K562 (cell line): ENCODE measurements at regions not wholly inside any gene's neighbourhood (a gene's known extent, or its start where the extent isn't known, plus 50 kb on each side); places are given as distances from the start of the nearest gene placed in this dataset.

ENCODE experiments used
- CCAR2 ChIP-seq: fragments of 200-400 bp; formaldehyde crosslinking; IDR thresholded peaks from 2 replicates; pipeline ENCODE4 v1.6.1; 2017; ENCODE audit warnings: mild to moderate bottlenecking, low read depth, low read length
- DEAF1 ChIP-seq: fragments of 450-650 bp; formaldehyde crosslinking; IDR thresholded peaks from 2 replicates; pipeline ENCODE4 v1.4.0; 2020; ENCODE audit warnings: mild to moderate bottlenecking, moderate library complexity
- E2F1 ChIP-seq: sonication (generic); formaldehyde crosslinking; IDR thresholded peaks from 2 replicates; pipeline ENCODE4 v1.8.1; 2023; ENCODE audit warnings: mild to moderate bottlenecking, missing genetic modification reagents, moderate library complexity
- FOXJ3 ChIP-seq: sonication (generic); formaldehyde crosslinking; IDR thresholded peaks from 2 replicates; pipeline ENCODE4 v1.4.0; 2020; ENCODE audit warnings: mild to moderate bottlenecking, missing genetic modification reagents
- FOXP1 ChIP-seq: sonication (generic); formaldehyde crosslinking; IDR thresholded peaks from 2 replicates; pipeline ENCODE4 v1.8.0; 2022; ENCODE audit warnings: mild to moderate bottlenecking, missing genetic modification reagents
- ID3 ChIP-seq, 2 experiments: fragments of 250-450 bp in 1 of 2; fragments of 450-650 bp in 1 of 2; sonication (Bioruptor Pico) in 1 of 2; IDR thresholded peaks; 2 replicates each; pipeline versions ENCODE4 v1.6.1 to v1.8.0; 2016 to 2021; ENCODE audit warnings: mild to moderate bottlenecking in 2 of 2, moderate library complexity in 2 of 2, missing compliant biosample characterization in 1 of 2, missing genetic modification characterization in 1 of 2
- KHSRP ChIP-seq: fragments of 450-650 bp; IDR thresholded peaks from 2 replicates; pipeline ENCODE4 v1.6.1; 2017
- L3MBTL2 ChIP-seq: fragments of 450-650 bp; IDR thresholded peaks from 2 replicates; pipeline ENCODE4 v1.6.1; 2016; ENCODE audit warnings: mild to moderate bottlenecking, moderate library complexity
- MBD2 ChIP-seq: sonication (generic); IDR thresholded peaks from 2 replicates; pipeline ENCODE4 v1.6.1; 2016; ENCODE audit warnings: low read depth, borderline replicate concordance
- MXD1 ChIP-seq: fragments of 250-450 bp; sonication (Bioruptor Pico); IDR thresholded peaks from 2 replicates; pipeline ENCODE4 v1.8.0; 2021; ENCODE audit warnings: borderline replicate concordance, mild to moderate bottlenecking, moderate library complexity; ENCODE audit not compliant: poor library complexity, severe bottlenecking
- NBN ChIP-seq: fragments of 450-650 bp; IDR thresholded peaks from 2 replicates; pipeline ENCODE4 v1.6.1; 2016; ENCODE audit warnings: low read depth, mild to moderate bottlenecking
- NFIX ChIP-seq: fragments of 250-450 bp; sonication (Bioruptor Pico); IDR thresholded peaks from 2 replicates; pipeline ENCODE4 v1.4.0; 2020; ENCODE audit warnings: low read depth, mild to moderate bottlenecking, moderate library complexity
- NFYB ChIP-seq: IDR thresholded peaks from 2 replicates; pipeline ENCODE4 v1.6.1; 2011; ENCODE audit warnings: mild to moderate bottlenecking, moderate library complexity; ENCODE audit not compliant: insufficient read length; ENCODE audit errors: extremely low read depth
- SMAD2 ChIP-seq: fragments of 150-350 bp; IDR thresholded peaks from 2 replicates; pipeline ENCODE4 v1.6.1; 2014; ENCODE audit warnings: low read depth, mild to moderate bottlenecking, low read length
- TEAD2 ChIP-seq: fragments of 450-650 bp; IDR thresholded peaks from 2 replicates; pipeline ENCODE4 v1.6.1; 2016; ENCODE audit warnings: missing genetic modification characterization, control low read depth, missing compliant biosample characterization
- THAP7 ChIP-seq: fragments of 250-450 bp; sonication (Bioruptor Pico); IDR thresholded peaks from 2 replicates; pipeline ENCODE4 v1.5.0; 2021
- ZNF133 ChIP-seq: fragments of 250-450 bp; sonication (Bioruptor Pico); IDR thresholded peaks from 2 replicates; pipeline ENCODE4 v1.4.0; 2020; ENCODE audit warnings: mild to moderate bottlenecking
- ZNF518B ChIP-seq: fragments of 250-450 bp; sonication (Bioruptor Pico); IDR thresholded peaks from 2 replicates; pipeline ENCODE4 v1.5.0; 2021; ENCODE audit warnings: mild to moderate bottlenecking, moderate library complexity
- ZNF561 ChIP-seq: fragments of 450-650 bp; formaldehyde crosslinking; conservative IDR thresholded peaks from 2 replicates; pipeline ENCODE4 v1.4.0; 2020; ENCODE audit warnings: mild to moderate bottlenecking, moderate library complexity
- ZNF589 ChIP-seq: fragments of 200-800 bp; sonication (Bioruptor generic); IDR thresholded peaks from 2 replicates; pipeline ENCODE4 v1.6.1; 2016; ENCODE audit warnings: low read depth, missing genetic modification characterization, missing compliant biosample characterization

GRCh38 chr16:85333744-85334640 is 221.7 kb upstream of the CIBAR2 start (continued):
- no peak for TF ChIP-seq ZNF518B (CRISPR knock-in tag)
- TF ChIP-seq SMAD2 = no peak
- no peak for TF ChIP-seq NFYB
- TF ChIP-seq DEAF1 (CRISPR knock-in tag) = no peak
- no peak for TF ChIP-seq NBN
- TF ChIP-seq CCAR2 = no peak
- no peak for TF ChIP-seq E2F1 (CRISPR knock-in tag)
- no peak for TF ChIP-seq NFIX (CRISPR knock-in tag)
- no peak for TF ChIP-seq THAP7 (CRISPR knock-in tag)
- no peak for TF ChIP-seq KHSRP
- TF ChIP-seq ZNF561 (CRISPR knock-in tag) = no peak
- no peak for TF ChIP-seq ZNF589
- no peak for TF ChIP-seq FOXJ3 (CRISPR knock-in tag)
- no peak for TF ChIP-seq ID3 (CRISPR knock-in tag; IDR thresholded peaks at IDR 0.05)
- TF ChIP-seq ID3 (tag; IDR thresholded peaks at IDR 0.05) = peak; percentile 12; the same call in 1 of the 2 replicates
- no peak for TF ChIP-seq TEAD2 (tag)
- no peak for TF ChIP-seq FOXP1 (CRISPR knock-in tag)
- TF ChIP-seq L3MBTL2 = no peak; the same call in 1 of the 2 replicates
- TF ChIP-seq ZNF133 (CRISPR knock-in tag) = 0 out of 2 replicates have a peak, but pooled peaks have one; percentile 43
- TF ChIP-seq MXD1 = no peak
- TF ChIP-seq MBD2 = no peak
